ENCODE measurements at regions not wholly inside any gene's neighbourhood (a gene's known extent, or its start where the extent isn't known, plus 50 kb on each side); places are given as distances from the start of the nearest gene placed in this dataset.

GRCh38 chrX:3257471-3257870, 89.0 kb downstream of the MXRA5 start:
- no peak for DNase-seq
- no peak overlapping the region for H3K27ac ChIP-seq (ENCODE audit: low read depth in 2 of 2, low read length in 1 of 2)

GRCh38 chrX:3256868-3257267, 89.6 kb downstream of the MXRA5 start:
- WGBS (ENCODE audit: low lambda C conversion rate): 20% methylated on average over 3 of the region's 3 CpGs
- no peaks in the 10 kb centered on the region for H3K9me3 ChIP-seq
- CTCF ChIA-PET: no interaction called here
- no peaks in the 10 kb centered on the region for H4K20me1 ChIP-seq (ENCODE audit: insufficient read depth)
- no peaks in the 10 kb centered on the region for H3K4me1 ChIP-seq (ENCODE audit: control insufficient read depth in 1 of 2, insufficient read depth in 2 of 2, low read depth in 1 of 2, low read length in 1 of 2)
- no peak for DNase-seq
- peaks cover 3% of the 10 kb centered on the region for H3F3A ChIP-seq (replicated peaks; ENCODE audit: insufficient read depth)
- H3K27ac ChIP-seq (ENCODE audit: low read depth in 2 of 2, low read length in 1 of 2): no peak overlapping the region
- H2AFZ ChIP-seq (ENCODE audit: low read depth): no peak overlapping the region
- H3K4me3 ChIP-seq (ENCODE audit: low read depth in 2 of 2, low read length in 1 of 2): no peak overlapping the region
- no peaks in the 10 kb centered on the region for H3K79me2 ChIP-seq (ENCODE audit: insufficient read depth)
- TF ChIP-seq REST (IDR thresholded peaks at IDR 0.05; ENCODE audit: low read depth, low read length) (no peak), ZBTB33 (IDR thresholded peaks at IDR 0.05; ENCODE audit: borderline replicate concordance, low read depth) (no peak), MEF2A (IDR thresholded peaks at IDR 0.05; ENCODE audit: borderline replicate concordance, low read depth) (no peak), CHD2 (IDR thresholded peaks at IDR 0.05; ENCODE audit: low read length, partially characterized antibody) (no peak), RFX5 (IDR thresholded peaks at IDR 0.05; ENCODE audit: low read length) (no peak), MXI1 (IDR thresholded peaks at IDR 0.05; ENCODE audit: low read depth, low read length) (no peak), MAX (IDR thresholded peaks at IDR 0.05; ENCODE audit: low read depth) (no peak), JUND (IDR thresholded peaks at IDR 0.05) (no peak), EP300 (IDR thresholded peaks at IDR 0.05; ENCODE audit: borderline replicate concordance in 1 of 2, low read depth in 1 of 2, low read length in 1 of 2) (no peak), POLR2AphosphoS5 (IDR thresholded peaks at IDR 0.05; ENCODE audit: low read depth, low read length) (no peak), FOXM1 (IDR thresholded peaks at IDR 0.05; ENCODE audit: low read depth) (no peak), TAF1 (IDR thresholded peaks at IDR 0.05; ENCODE audit: borderline replicate concordance, low read depth, low read length) (no peak), NFIC (IDR thresholded peaks at IDR 0.05; ENCODE audit: borderline replicate concordance) (no peak), GATA2 (CRISPR knock-in tag; IDR thresholded peaks at IDR 0.05) (no peak), RAD21 (IDR thresholded peaks at IDR 0.05; ENCODE audit: low read length) (no peak), SIN3A (IDR thresholded peaks at IDR 0.05; ENCODE audit: borderline replicate concordance, low read depth, low read length) (no peak), TCF12 (IDR thresholded peaks at IDR 0.05) (no peak), CTCF (IDR thresholded peaks at IDR 0.05) (no peak), TEAD4 (IDR thresholded peaks at IDR 0.05; ENCODE audit: borderline replicate concordance, insufficient read depth) (no peak), FOXJ3 (CRISPR knock-in tag; IDR thresholded peaks at IDR 0.05) (no peak)
- H3K36me3 ChIP-seq (replicated peaks in 1 of 2; ENCODE audit: control insufficient read depth in 1 of 2, insufficient read depth in 2 of 2, low read length in 1 of 2): no peaks in the 10 kb centered on the region
- no peak overlapping the region for H3K4me2 ChIP-seq
- no peaks in the 10 kb centered on the region for H3K9me2 ChIP-seq
- H3K27me3 ChIP-seq (ENCODE audit: insufficient read depth): no peaks in the 10 kb centered on the region
- POLR2A ChIA-PET: no interaction called here
- no peak overlapping the region for H3K9ac ChIP-seq

More at GRCh38 chrX:3257471-3257870, 89.0 kb downstream of the MXRA5 start:
- Histone ChIP-seq H4K20me1 (ENCODE audit: insufficient read depth) (no peaks in the 10 kb centered on the region), H3K36me3 (replicated peaks in 1 of 2; ENCODE audit: control insufficient read depth in 1 of 2, insufficient read depth in 2 of 2, low read length in 1 of 2) (no peaks in the 10 kb centered on the region), H3K27me3 (ENCODE audit: insufficient read depth) (no peaks in the 10 kb centered on the region), H3K4me3 (ENCODE audit: low read depth in 2 of 2, low read length in 1 of 2) (no peak overlapping the region), H3K9me2 (no peaks in the 10 kb centered on the region), H3K4me2 (no peak overlapping the region), H3F3A (replicated peaks; ENCODE audit: insufficient read depth) (no peaks in the 10 kb centered on the region), H3K79me2 (ENCODE audit: insufficient read depth) (no peaks in the 10 kb centered on the region), H3K9ac (no peak overlapping the region), H3K9me3 (no peaks in the 10 kb centered on the region), H2AFZ (ENCODE audit: low read depth) (peak overlapping the region; percentile 22; the same call in 1 of the 2 replicates), H3K4me1 (ENCODE audit: control insufficient read depth in 1 of 2, insufficient read depth in 2 of 2, low read depth in 1 of 2, low read length in 1 of 2) (no peaks in the 10 kb centered on the region)
- CTCF ChIA-PET: no interaction called here
- TF ChIP-seq GABPA (IDR thresholded peaks at IDR 0.05; ENCODE audit: low read depth) (no peak), FOXJ3 (CRISPR knock-in tag; IDR thresholded peaks at IDR 0.05) (no peak)
- WGBS (ENCODE audit: low lambda C conversion rate): 21% methylated on average over 3 of the region's 3 CpGs
- POLR2A ChIA-PET: no interaction called here

Data from SK-N-SH (cell line).